ENCODE measurements at regions not wholly inside any gene's neighbourhood (a gene's known extent, or its start where the extent isn't known, plus 50 kb on each side); places are given as distances from the start of the nearest gene placed in this dataset.

DNA sequence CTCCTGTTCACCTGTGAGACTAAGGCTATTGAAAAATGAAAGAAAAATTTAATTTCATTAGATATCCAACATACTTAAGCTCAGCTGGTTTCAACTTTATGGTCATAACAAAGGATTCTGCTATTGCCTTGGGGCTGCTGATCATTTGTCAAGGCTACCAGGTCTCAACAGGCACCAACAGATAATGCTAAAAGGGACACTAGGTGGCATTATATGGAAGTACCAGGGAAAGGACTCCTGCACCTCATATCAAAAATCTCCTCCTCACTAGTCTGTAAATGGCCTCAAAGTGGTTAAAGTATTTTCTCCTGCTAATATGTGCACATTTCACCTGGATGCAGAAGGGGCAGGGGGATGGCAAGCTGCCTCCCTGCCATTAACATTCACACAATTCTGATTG is 167.9 kb upstream of the REG3A start:
- no peak for DNase-seq

DNA sequence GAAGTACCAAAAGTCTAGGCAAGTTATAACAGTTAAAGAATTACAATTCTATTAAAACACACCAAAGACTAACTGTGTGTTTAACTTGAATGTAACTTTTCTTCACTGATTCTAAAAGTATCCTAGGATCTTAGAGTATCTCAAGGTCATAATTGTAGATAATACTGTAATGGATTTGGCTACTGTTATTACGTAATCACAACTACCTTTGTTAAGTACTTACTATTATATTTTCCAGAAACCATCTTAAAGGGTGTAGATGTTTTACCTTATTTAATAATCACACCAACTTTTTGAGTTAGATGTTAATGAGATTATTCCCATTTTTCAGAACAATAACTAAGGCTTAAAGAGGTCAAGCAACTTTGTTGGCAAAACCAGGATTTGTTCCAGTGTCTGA is 161.3 kb upstream of the REG3A start:
- no peak for DNase-seq

DNA sequence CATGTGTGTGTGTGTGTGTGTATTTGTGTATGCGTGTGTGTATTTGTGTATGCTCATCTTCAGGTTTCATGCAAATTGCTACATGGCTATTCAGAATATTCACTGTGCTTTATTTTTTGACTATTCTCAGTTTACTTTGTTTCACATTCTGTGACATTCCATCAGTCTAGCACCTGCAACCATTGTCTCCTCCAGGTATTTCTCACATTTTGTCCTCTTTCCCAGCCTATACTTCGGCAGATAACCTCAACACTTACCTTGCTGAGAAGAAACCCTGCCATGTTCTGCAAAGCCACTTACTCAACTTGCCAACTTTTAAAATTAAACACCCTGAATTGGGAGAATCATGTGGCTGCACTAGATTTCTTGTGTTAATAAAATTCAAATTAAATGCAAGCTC is 135.4 kb upstream of the REG3A start:
- no peak for DNase-seq

DNA sequence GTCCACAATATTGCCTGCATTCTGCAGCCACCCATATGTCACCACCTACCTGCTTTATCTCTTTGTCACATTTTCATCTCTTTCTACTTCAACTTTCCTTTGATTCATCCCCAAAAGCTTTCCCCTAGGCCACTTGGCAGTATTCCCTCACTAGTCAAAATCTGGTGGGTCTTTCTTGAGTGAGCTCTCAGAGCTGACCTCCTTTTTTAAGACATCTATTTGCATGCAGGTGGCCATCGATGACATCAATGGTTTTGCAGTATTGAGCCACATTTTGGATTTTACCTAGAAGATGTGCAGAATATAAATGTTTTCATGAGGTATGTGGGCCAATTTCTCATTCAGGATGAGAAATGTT is 133.4 kb upstream of the REG3A start:
- no peak for DNase-seq

DNA sequence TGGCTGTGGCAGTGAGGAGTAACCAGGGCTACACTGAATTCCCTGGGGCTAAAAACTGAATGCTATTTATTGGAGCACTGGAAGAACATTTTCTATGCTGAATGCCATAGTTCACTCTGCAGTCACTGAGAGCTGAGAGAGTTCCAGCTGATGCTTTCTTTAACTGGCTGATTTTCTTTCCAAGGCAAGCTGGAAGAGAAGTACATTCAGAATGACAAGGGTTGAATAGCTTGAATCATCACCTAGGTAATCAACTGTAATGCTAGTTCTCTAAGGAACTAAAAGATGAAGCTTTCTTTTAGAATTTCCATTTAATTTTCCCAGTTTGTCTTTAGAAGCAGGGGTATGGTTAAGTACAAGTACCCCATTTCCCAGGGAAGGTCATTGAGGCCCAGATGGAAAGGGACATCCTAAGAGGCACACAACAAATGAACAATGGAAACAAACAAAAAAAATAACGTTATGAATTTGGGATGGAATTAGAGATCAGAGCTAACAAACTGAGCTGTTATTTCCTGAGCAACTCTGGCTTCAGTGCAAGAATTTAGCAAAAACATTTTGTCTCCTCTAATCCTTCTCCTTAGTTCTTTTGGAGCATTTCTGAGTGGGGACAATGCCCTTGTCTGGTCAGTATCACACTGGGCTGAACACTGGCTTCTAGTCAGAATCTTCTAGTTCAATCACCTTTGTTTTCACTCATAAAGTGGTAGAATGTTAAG is 132.8 kb upstream of the REG3A start:
- DNase-seq: no peak

DNA sequence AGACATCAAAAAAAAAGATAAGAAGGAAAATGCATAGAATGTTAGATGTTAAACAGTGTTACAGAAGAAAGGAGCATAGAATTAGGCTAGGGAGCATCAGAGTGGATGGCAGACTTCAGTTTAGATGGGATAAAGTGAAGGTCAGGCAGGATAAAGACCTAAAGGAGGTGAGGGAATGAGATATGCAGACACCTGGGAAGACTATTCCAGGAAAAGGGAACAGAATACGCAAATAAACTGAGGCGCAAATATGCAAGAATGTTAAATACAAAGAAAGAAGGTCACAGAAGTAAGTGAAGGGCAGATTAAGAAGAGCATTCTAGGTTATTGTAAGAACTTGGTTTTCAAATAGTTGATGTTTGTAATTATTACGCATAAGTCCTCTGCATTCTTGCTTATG is 116.3 kb upstream of the REG3A start:
- no peak for DNase-seq

DNA sequence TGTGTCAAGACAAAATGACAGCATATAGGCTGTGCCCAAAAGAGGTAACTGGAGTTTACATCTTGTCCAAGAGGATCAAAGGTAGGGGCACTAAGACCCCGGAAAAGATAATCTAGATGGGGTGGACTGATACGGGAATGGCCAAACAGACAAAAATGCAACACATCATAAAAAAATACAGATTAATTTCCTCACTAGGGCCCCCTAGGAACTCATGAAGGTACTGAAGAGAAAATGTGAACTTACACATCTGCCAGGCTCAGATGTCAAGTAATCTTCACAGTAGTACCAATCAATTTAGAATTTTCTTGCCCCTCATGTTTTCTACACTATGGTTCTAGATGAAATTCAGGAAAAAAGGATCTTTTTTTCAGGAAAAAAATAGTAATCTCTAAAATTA is 115.6 kb upstream of the REG3A start:
- DNase-seq: no peak

DNA sequence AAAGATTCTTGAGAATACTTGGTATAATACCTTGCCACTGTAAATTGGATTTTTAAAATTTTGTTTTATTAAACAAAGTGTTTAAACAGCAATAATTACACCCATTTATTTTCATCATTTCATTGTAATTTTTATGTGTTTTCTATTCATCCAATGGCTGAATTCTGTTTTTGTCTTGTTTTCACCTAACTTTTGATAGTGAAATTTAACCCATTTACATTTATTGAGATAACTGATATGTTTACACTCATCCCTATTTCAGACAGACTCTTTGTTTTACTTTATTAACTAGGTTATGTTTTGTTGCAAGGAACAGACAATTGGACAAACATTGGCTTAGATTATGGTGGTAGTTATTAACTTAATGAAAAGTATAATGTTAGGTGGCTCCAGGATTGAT is 113.1 kb upstream of the REG3A start:
- no peak for DNase-seq

DNA sequence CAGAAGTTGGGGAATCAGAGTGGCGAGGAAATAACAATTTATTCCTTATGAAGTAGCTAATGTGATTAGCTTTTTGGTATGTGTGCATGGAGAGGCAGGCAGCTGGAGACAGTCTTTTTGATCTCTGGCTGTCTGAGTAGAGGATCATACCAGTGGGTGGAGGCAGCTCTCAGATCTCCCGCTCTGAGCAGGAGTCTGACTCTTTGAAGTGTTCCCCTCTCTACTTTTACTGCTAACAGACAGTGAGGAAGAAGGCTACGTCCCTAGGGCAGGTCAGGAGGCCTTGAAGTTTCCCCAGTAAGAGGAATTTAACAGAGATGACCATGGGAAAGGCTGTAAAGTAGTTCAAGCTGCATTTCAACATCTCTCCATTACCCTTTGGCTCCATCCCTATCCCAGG is 111.9 kb upstream of the REG3A start:
- no peak for DNase-seq

DNA sequence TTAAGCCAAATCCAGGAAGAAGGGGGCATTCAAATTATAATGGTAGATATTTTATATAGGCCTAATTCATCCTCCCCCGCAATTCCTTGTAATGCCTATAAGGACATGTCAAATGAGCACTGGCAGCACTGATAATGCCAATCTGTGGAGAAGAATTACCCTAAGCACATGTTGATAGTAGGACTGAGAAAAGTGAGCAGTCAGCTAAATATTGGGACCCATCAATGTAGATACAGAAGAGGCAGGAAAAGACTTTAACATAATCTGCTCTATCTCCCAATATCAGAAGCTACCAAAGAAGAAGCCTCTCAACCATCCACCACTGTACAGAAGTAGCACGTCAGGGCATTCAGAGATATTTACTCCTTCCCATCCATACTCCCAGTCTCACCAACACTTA is 101.3 kb upstream of the REG3A start:
- no peak for DNase-seq

DNA sequence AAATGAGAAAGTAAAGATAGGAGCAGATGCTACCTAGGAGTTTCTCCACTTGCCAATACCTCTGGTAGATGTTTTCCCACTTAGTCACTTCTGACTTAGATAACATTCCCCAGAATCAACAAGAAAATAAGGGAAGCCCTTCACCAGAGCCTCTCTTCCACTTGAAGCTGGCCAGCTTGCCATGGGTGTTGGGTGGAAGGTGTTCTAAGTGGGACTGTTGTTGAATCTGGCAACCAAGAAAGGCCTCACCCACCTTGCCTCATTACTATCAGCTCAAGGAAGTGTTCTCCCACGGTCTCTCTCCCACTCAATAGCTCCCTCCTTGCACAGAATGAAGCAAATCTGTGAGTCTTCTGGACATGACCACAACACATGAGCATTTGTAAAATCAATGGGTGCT is 100.4 kb upstream of the REG3A start:
- DNase-seq: no peak

DNA sequence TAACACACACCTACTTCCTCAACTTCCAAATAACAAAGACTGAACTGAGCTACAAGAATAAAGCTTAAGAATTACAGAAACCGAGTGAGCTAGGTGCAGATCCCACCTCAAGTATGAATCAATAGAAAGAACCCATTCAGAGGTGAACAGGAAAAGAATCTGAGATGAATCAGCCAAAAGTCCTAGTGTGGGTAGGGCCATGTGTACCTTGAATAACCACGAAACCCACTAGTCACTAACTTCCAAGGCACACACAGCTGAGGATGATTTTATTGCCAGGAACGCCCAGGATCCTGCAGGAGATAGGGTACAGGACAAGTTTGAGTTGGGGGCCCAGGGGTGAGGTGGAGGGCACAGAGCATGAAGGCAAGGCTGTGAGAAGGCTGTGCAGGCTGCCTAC is 99.7 kb upstream of the REG3A start:
- no peak for DNase-seq

DNA sequence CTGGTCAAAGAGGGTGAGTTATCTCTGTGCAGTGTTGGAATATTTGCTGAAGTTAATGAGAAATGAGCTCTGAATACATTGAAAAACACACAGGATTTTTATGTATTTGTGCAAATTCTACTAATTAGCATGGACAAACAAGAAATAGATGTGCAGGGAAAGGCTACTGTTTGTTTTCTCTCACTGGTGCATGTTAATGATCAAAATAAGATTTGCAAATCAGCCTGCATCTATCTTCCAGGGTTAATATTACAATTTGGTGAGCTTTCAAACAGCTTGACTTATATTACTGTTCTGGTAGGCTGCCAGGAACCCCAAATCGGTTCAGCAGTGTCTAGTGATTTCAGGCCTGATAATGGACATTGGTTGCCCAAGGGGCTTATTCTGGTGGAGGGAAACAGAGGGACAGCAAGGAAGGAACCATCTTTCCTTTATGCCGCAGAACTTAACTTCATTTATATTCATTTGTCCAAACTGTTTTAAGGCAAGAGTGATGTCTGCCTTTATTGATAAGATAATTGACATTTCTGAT is 93.8 kb upstream of the REG3A start:
- DNase-seq: no peak

DNA sequence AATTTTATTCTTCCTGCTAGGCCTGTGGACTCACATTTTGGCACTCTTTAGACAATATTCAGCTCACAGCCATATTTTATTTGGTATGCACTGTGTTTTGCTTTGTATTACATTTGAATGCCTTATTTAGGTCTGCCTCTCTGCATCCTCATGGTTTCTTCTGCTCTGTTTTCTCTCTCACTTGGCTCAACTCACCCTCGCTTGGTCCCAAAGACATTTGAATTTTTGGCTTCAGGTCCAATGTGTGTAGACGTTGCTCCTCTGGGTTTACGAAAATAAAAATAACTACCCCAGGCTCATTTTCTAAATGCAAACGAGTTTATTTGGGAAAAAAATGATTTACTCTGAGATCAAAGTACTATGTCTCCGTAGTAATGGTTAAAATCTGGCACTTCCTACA is 91.1 kb upstream of the REG3A start:
- no peak for DNase-seq

DNA sequence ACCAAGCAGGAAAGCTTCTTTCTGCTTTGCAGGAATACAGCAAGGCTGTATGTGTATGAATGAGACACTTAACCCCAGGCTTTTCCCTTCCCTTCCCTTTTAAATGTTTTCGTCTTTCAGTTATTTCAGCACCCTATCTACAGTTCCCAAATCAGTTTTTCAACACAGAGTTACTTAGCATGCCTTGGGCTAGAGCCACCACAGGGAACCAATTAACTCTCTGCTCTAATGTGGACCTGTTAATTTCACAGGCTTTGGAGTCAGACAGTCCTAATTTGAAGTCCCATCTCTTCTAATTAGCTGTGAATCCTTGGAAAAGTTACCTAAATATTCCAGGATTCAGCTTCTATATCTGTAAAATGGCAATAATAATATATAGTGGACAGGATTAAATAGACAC is 89.2 kb upstream of the REG3A start:
- DNase-seq: no peak

DNA sequence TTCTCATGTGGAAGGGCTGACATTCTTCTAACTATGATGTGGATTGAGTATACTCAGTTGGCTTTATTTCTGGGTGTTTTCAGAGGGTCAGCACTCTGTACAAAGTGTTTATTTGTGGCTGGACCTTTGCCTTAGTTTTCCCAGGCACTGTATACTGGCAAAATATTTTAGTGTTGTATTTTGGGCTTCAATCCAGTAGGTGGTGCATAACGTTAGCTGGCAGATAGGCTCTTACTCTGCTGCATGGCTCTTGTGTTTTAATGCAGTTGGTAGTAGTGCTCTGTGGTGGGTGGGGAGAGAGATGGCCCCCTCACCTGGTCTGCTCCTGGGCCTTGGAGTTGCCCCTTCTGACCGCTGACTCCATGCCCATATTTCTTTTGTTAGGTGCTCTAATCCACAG is 75.6 kb upstream of the REG3A start:
- DNase-seq: no peak

DNA sequence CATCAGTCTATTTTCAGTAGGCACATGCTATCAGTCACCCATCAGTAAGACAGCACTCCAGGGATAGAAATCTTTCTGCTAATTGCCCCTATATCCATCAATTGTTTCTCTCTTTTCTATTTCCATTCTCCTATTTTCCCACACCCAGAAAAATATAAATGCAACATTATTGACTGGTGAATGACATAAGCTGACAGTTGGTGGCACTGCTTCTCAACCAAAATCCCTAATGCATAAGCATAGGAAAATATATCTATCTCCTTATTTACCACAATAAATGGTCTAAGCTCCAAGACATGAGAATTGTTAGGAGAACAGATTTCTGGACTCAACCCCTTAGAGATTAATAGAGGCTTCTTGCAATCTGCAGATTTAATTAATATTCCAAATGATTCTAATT is 64.0 kb upstream of the REG3A start:
- no peak for DNase-seq

DNA sequence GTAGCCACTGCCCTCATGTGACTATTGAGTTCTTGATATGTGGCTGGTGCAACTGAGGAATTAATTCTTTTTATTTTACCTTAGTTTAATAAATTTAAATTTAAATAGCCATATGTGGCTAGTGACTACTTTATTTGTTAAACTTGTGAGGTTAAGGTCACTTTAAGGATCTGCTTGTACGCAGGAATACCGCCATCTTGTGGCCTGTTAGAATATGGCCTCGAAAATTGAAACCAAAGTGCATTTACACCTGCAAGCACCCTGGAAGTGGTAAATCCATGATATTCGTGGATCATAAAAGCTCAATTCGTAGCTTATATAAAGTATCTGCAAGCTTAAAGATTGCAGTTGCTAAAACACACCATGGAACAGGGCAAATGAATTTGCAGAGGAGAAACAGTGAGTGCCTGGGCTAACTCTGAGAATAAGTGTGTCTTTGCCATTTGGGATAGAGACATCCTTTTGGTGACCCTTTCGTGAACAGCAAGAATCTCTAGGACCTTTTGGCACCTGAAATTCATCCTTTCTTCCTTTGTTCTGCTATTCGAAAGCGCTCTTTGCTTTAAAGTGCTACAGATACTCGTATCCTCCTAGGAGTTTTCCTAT is 59.9 kb upstream of the REG3A start:
- DNase-seq: peak; percentile 6

DNA sequence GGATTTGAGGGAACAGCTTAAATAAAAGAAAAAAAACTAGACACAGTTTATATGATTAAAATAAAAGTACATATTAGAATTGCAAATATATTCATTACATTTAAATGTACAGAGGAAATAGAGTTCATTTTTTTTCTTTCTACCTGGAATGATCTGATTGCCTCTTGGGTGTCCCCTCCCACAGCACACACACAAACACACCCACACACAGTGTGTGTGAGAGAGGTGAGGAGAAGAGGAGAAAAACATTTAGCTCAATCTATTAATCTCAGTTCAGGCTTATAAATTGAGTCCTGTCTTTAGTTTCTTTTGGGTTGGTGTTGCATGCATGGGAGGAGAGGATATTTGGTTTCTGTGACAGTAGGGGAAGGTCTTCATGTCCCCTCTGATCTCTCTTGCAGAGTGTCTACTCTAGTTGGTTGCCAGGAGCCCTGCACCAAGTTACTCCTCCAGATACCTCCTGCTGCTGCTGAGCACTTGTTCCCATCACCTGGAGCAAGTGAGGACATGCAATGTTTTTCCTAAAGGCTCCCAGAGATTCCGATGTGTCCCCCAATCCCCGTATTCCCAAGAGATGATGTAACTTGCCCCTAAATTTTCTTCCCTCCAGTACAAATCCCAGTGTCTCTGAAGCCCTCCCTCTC is 50.8 kb upstream of the REG3A start:
- DNase-seq: no peak
